HG02943 (cell line): ENCODE measurements at regions not wholly inside any gene's neighbourhood (a gene's known extent, or its start where the extent isn't known, plus 50 kb on each side); places are given as distances from the start of the nearest gene placed in this dataset.
"Not testable (repeated sequence)": the region's sequence is repeated elsewhere in the genome, so short reads cannot be mapped to it uniquely, and the experiment has no call there.

Source experiments
- ATAC-seq: cut with Tn5 transposase; IDR thresholded peaks from one replicate; pipeline ENCODE4 v1.9.1; 2021; ENCODE audit warnings: mild to moderate bottlenecking, low read depth, moderate library complexity; ENCODE audit not compliant: unreplicated experiment

DNA sequence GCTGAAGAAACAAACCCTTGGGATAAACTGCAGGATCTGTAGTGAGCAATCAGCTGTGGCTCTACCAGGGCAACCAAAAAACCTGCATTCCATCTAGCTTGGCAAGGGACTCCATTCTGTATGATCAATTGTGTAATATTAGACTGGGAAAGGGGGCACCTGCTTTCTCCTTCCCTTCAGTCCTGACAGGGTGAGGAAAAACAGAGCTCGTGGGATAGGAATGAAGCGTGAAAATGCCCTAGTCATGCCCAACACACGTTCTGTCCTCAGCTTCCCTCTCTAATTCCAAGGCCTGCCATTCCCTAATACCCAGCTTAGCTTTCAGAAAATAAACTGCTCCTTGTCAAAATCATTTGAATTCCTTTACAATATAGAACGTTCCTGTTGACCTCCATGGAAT, 442.3 kb downstream of the PLPP3 start:
- no peak for ATAC-seq

DNA sequence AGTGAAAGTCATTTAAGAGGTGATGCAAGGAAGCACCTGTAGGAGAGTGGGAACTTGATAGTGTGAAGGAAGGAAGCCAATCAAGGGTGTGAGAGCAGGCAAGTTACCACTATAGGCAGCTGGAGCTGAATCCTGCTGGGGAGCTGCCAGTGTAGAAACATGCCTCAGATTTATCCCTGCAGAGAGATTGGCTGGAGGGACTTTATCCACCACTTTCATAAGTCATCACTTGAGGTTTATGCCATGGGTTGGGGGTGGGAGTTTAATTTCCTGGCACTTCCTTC, 443.6 kb downstream of the PLPP3 start:
- no peak for ATAC-seq

DNA sequence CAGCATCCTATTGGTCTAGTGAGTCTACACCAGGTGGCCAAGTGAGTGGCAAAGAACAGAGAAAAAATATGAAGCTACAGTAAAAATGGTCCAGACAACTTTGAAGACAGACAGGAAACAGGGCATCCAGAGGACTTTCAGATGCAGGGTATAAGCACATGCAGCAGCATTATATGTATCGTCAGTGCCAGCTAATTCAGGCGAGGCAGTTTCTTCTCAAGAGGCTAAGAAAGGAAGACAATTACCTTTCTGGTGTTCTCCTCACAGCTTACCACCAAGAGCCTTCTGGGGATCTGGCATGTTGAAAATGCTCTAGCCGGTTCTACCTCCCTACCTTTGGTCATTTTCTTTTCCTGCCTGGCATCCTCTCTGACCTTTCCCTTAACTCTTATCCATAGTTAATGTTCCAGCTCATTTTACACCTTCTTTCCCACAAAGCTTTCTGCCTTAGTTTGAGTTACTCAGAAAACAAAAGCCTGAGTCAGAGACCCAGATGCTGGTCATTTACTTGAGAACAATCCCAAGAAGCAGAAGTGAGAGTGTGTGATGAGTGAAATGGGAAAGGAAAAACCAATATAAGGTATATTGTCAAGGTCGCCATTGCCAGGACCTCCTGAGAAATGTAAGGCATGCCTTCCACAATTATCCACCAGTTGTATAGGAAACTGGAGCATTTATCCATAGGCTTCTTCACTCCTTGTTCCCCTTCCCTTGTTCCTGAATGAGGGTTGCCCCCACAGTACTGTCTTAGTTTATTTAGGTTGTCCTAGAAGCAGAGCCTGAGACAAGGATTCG, 444.1 kb downstream of the PLPP3 start:
- no peak for ATAC-seq

DNA sequence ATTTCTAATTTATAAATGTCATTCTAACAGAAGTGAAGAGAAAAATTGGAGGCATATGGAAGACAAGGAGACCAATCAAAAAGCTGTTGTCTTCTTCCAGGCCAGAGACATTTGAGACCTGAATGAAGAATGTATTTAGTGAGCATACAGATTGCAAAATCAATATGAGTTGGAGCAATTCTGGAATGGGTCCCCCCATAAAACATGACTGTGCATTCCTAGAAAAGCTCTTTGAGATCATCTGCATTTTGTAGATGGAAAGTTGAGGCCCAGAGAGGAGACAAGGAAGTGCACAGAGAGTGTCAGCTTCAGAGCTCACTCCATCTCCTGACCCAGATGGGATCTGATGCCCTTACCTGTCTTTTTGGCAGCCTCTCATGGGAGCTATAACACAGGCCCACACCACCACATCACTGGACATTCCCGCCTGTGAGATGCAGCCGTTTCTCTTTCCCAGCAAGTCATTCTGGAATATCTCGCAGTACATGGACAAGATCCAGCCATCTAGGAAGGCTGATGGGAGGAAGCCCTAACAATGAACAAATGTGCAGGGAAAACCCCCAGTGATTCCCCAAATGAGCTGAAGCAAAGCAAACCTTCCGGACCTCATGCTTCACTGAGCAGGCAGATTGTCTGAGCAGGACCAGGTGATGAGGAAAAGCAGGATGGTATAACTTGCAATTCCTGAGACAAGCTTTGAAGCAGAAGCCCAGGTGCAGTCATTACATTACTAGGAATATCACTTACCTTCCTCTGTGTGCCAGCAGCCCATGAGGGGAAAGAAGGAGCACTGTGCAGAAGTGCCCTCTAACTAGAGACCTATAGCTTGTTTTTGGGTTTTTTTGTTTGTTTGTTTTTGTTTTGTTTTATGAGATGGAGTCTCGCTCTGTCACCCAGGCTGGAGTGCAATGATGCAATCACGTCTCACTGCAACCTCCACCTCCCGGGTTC, 445.6 kb downstream of the PLPP3 start:
- no peak for ATAC-seq

DNA sequence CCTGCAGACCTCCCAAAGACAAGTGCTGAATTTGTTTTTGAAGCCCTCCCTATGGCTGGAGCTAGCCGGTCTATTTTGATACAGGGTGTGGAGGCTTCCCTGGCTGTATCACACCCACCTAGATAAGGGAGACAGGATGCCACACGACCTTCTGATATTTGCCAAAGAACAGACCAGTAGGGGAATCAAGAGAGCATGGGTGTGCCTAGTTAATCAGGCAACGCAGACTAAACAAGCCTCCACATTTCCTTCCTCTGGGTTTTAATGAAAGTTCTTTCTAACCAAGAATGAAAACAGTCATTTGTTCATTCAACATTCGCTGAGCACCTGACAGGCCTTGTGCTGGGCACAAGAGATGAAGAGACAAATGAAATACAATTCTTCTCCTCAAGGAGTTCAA, 446.8 kb downstream of the PLPP3 start:
- no peak for ATAC-seq

DNA sequence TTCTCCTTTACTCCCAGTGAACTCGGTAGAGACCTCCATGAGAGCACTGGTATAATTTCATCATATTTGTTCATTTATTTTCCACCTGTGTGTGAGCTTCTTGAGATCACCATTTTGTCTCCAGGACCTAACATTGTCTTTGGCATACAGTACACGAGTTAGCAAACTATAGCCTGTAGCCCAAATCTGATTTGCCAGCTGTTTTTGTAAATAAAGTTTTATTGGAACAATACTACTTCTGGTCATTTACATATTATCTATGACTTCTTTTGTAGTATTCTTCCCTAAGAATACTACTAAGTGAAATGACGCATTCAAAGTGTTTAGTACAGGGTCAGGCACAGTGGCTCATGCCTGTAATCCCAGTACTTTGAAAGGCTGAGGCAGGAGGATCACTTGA, 449.5 kb downstream of the PLPP3 start:
- no peak for ATAC-seq

DNA sequence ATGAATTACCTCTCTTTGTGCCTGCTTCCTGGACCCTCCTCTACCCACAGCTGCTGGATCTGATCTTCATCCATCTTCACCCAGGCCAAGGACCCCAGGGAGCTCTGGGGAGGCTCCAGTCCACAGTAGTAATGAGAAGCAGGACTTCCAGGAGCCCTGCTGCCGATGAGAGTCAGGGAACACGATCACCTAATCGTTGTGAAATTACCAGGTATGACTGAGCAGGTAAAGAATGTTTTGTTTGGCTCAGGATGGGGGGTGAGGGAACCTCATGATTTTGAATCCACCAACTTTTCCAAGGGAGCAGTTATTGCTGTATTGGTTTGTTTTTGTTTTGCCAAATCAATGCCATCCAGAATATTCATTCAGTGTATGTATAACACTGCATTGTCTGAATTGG, 454.0 kb downstream of the PLPP3 start:
- no peak for ATAC-seq

DNA sequence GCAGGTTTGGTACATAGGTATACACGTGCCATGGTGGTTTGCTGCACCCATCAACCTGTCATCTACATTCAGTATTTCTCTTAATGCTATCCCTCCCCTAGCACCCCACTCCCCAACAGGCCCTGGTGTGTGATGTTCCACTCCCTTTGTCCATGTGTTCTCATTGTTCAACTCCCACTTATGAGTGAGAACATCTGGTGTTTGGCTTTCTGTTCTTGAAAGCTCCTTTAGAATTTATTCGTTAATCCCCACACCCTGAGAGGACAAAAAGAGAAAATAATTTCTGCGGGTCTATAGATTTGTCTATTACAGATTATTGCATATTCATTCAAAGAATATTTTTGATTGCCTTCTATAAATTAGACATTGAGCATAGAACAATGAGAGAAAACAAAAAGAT, 455.5 kb downstream of the PLPP3 start:
- no peak for ATAC-seq

DNA sequence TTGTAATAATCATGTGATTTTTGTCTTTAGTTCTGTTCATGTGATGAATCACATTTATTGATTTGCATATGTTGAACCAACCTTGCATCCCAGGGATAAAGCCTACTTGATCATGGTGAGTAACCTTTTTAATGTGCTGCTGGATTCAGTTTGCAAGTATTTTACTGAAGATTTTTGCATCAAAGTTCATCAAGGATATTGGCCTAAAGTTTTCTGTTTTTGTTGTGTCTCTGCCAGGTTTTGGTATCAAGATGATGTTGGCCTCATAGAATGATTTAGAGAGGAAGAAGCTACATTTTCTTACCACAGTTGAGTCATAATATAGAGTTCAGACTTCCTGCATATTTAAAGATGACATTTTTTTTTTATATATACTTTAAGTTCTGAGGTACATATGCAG, 455.9 kb downstream of the PLPP3 start:
- no peak for ATAC-seq

DNA sequence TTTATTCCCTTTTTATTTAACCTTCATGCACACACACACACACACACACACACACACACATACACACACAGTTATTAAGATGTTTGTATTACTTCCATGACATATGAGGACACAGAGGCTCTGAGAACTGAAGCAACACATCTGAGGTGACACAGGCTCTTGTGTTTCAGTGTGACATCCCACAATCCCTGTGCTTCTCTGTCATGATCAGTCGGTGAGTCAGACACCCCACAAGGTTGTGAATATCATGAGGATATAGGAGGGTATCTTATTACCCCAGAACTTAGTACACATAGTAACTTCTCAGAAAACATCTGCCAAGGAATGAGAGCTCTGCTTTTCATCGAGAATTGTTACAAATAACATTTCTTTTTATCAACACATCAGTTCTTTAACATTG, 459.3 kb downstream of the PLPP3 start:
- ATAC-seq = no peak

DNA sequence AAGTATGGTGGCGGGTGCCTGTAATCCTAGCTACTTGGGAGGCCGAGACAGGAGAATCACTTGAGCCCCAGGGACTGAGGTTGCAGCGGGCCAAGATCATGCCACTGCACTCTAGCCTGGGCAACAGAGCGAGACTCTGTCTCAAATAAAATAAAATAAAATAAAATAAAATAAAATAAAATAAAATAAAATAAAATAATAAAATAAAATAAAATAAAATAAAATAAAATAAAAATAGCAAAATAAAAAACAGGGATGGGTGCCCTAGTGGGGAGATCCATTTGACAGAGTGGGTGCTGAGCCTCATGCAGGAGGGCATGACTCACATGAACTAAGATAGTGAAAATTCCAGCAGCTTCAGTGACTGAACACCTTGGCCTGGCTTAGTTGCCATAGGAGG, 460.7 kb downstream of the PLPP3 start:
- ATAC-seq = not testable (repeated sequence)

DNA sequence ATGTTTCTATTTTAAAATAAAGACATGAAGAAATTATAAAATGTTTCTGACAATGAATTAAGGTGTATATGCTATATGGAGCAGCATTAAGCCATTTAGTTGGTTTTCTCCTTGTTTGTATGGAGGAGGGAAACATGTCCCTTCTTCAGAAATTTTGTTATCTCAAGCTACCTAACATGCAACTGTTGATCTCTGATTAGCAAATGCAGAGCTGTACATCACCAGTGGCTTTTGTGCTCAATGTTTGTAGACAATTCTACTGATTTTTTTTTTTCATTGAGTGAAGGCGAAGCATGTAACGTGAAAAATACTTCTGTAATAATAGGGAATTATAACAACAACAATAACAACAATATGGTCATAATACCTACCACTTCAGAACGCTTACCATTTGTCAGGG, 463.7 kb downstream of the PLPP3 start:
- no peak for ATAC-seq

DNA sequence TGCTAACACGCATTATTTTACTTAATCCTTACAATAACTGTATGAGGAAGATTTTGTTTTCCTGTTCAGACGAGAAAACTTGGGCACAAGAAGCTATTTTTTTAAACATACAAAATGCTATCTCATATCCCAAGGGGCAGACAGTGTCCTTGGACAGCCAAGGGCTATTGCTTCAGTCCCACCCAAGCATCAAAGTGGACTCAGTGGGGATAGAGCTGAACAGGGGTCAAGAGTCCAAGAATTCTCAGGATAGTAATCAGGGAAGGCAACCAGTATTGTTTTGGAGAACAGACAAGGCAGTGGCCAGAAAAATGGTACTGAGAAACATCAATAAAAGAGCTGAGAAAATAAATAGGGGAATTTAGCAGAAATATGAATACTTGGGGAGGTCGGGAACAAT, 465.7 kb downstream of the PLPP3 start:
- no peak for ATAC-seq

DNA sequence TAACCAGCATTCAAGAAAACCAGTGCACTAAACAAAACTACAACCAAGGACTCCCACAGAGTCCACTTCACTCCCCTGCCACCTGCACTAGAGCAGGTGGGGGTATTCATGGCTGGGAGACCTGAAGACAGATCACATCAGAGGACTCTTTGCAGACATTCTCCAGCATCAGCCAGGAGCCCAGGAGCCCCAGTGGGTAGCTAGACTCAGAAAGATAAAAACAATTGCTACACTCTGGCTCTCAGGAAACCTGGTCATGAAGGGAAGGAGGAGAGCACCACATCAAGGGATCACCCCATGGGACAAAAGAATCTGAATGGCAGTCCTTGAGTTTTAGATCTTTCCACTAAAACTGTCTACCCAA, 472.1 kb downstream of the PLPP3 start:
- no peak for ATAC-seq

DNA sequence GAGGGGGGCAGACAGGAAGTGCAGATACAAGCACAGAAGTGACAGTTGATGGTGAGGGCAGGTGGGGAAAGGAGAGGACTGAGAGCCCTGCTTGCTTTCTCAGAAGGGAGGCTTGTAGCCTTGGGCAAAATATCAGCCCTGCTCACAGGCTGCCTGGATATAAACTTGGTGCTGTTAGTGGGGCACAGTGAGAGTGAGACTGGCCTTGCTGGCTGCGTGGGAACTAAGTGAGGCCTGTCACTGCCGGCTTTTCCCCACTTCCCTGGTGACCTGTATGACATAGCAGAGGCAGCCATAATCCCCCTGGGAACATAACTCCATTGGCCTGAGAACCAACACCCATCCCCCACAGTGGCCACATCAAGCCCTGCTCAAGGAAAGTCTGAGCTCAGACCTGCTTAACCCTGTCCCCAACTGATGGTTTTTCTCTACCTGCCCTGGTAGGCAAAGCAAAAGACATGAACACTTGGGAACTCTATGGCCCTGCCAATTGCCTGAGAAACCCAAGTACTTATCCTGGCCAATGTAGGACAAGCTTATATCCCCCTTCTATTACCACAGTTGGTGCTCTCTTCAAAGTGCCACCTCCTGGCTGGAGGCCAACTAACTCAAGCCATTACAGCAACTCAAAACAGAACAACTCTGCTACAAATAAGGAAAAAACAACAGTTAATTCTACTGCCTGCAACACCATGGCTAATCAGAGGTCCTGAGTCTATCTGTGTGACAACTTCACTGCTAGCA, 472.7 kb downstream of the PLPP3 start:
- no peak for ATAC-seq

DNA sequence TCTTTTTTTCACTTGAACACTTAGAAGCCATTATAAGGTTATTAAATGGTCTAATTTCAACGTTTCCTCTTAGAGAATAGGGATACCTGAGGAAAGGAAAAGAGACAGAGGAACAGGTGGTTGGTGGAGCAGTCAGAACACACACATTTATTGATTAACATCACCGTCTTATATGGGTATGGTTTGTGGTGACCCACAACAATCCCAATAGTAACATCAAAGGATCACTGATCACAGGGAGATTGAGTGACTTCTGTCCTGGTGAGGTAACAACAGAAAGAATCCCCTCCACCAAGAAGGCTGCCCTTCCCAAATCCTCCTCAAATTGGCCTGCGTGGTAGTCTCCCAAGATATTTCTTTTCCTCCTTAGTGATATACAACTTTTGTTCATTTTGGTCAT, 474.0 kb downstream of the PLPP3 start:
- no peak for ATAC-seq

DNA sequence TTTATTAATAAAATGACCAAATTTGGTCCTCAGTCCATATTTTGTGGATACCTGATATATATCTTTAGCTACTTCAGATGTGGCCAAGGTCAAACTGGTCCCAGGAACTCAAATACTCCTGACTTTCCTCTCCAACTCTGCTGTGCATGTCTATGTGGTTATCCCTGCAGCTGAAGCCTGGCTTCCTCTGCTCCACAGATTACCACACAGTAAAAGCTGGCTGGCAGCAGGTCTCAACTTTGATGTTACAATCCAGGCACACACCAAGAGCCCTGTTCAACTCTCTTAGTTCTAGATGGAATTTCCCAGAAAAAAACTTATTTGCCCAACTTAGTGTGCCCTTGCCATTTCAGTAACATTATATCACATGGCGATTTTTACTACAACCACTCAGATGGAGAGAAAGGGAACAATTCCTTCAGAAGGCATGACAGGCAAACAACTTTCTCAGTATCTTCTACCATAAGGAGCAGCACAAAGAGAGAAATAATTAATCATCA, 479.5 kb downstream of the PLPP3 start:
- no peak for ATAC-seq

DNA sequence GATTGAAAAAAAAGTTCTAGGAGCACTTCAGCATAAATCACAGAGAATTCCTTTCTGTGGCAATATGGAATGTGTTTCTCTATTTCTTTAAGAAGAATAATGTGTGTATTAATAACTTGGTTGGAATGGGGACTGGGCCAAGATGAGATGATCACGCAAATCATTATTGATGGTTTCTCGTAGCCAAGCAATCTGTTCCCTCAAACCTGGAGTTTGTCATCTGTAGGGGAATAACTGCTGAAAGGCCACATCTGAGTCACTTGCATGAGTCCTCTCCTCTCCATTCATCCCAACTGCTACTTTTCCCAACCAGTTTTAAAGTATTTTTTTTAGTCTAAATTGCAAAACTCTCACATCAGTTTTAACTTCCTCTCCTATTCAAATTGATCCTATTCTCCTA, 480.4 kb downstream of the PLPP3 start:
- ATAC-seq = no peak

DNA sequence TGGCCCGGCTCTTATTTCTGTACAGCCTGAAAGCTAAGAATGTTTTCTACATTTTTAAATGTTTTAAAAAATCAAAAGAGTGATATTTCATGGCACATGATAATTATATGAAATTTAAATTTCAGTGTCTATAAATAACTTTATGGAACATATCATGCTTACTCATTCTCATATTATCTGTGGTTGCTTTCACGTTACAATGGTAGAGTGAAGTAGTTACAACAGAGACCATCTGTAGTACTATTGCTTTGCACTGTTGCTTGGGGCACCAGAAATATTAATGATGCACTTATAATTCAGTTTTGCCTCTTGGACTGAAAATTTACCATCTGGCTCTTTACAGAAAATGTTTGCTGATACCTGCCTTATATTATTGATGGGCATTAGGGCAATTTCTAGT, 481.6 kb downstream of the PLPP3 start:
- no peak for ATAC-seq

DNA sequence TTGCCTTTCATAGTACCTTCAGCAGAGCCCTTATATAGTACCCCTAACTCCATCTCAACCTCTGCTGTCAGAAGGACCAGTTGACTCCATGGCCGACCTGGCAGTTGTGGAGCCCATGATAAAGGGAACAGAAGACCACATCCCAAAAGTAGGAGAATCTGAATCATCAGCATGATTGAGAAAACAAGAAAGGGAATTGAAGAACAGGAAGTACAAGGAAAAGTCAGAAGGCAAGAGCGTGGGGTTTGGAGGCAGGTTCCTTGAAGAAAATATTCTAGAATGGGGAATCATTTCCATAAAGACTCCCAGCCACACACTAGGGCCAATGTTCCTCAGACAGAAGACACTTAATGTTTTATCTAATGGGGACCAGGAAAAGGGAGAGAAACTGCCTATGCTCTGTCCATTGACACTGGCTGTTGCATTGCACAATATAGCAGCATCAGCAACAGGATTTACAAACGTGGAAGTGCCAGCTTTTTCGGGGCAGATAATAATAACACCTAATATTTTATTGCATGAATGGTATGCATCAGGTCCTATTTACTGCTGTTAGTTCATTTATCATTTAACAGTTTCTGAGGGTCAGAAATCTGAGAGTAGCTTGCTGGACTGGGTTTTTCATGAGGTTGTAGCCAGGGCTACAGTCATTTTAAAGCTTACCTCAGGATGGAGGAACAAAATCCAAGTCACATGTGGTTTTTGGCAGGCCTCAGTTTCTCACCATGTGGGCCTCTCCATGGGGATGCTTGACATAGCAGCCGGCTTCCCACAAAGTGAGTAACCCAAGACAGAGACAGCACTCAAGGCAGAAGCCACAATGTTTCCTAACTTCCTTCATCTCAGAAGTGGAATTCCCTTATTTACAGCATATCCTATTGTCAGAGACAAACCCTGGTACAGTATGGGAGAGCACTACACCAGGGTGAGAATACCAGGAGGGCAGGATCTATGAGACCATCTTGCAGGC, 483.4 kb downstream of the PLPP3 start:
- ATAC-seq = no peak
